OCI-LY7 (cell line): ENCODE measurements at regions not wholly inside any gene's neighbourhood (a gene's known extent, or its start where the extent isn't known, plus 50 kb on each side); places are given as distances from the start of the nearest gene placed in this dataset.

Experiments used
- BruUV-seq: library from RNA; stranded (reverse); fragments of 400-500 nt; replicated peaks from 2 replicates; lab custom pipeline; 2021; lab: Mats Ljungman, UMichigan
- CTCF ChIA-PET: fragments of 300-600 bp; sonication (Branson Sonifier 250); formaldehyde crosslinking; loops from one replicate; lab custom pipeline; 2022; ENCODE audit warnings: antibody characterized with exemption; ENCODE audit not compliant: unreplicated experiment; lab: Charles Lee
- POLR2A ChIA-PET: fragments of 300-600 bp; sonication (Branson Sonifier 250); formaldehyde crosslinking; loops from one replicate; lab custom pipeline; 2022; ENCODE audit warnings: antibody characterized with exemption; lab: Charles Lee
- DNase-seq: peaks from one replicate; pipeline ENCODE4 v3.0.0-alpha.2; 2015; ENCODE audit warnings: low spot score
- H2AFZ ChIP-seq: fragments of 200-600 bp; sonication (generic), shearing (Covaris generic); 2 replicates; pipeline ENCODE4 v1.6.1; 2014; ENCODE audit warnings: mild to moderate bottlenecking, antibody characterized with exemption, low read length, moderate library complexity
- H3K27ac ChIP-seq: fragments of 200-600 bp; sonication (generic); 2 replicates; pipeline ENCODE4 v1.5.1; 2014; ENCODE audit warnings: mixed run types, low read depth, mild to moderate bottlenecking, moderate library complexity, low read length, inconsistent platforms; ENCODE audit not compliant: poor library complexity, severe bottlenecking
- H3K36me3 ChIP-seq: fragments of 200-600 bp; sonication (generic); 2 replicates; pipeline ENCODE4 v1.6.1; 2014; ENCODE audit warnings: mild to moderate bottlenecking, antibody characterized with exemption, low read length, moderate library complexity, mixed read lengths; ENCODE audit not compliant: insufficient read depth
- H3K4me1 ChIP-seq: fragments of 200-600 bp; sonication (generic); 2 replicates; pipeline ENCODE4 v1.5.1; 2014; ENCODE audit warnings: mild to moderate bottlenecking, low read length; ENCODE audit not compliant: insufficient read depth, poor library complexity, severe bottlenecking
- H3K4me2 ChIP-seq: fragments of 200-600 bp; sonication (generic); 2 replicates; pipeline ENCODE4 v1.6.1; 2014; ENCODE audit warnings: mild to moderate bottlenecking, low read length
- H3K4me3 ChIP-seq: fragments of 200-600 bp; sonication (generic); 2 replicates; pipeline ENCODE4 v1.5.1; 2014; ENCODE audit warnings: mild to moderate bottlenecking, low read depth, low read length; ENCODE audit not compliant: poor library complexity, severe bottlenecking
- H3K79me2 ChIP-seq: fragments of 200-600 bp; sonication (generic); 2 replicates; pipeline ENCODE4 v1.6.1; 2016; ENCODE audit warnings: low read depth, mild to moderate bottlenecking, low read length, moderate library complexity, mixed read lengths; ENCODE audit not compliant: insufficient read depth
- H3K9me2 ChIP-seq: fragments of 200-600 bp; sonication (generic); 2 replicates; pipeline ENCODE4 v1.6.1; 2016; ENCODE audit warnings: mild to moderate bottlenecking, low read length, mixed read lengths; ENCODE audit not compliant: insufficient read depth
- H3K9me3 ChIP-seq: fragments of 200-600 bp; sonication (generic); 2 replicates; pipeline ENCODE4 v1.6.1; 2014; ENCODE audit warnings: mild to moderate bottlenecking, mixed run types, low read length, mixed read lengths
- H4K20me1 ChIP-seq: fragments of 200-600 bp; sonication (generic); 2 replicates; pipeline ENCODE4 v1.6.1; 2014; ENCODE audit warnings: mild to moderate bottlenecking, antibody characterized with exemption, low read length, moderate library complexity, mixed read lengths; ENCODE audit not compliant: insufficient read depth
- CTCF ChIP-seq: fragments of 200-600 bp; sonication (generic); conservative IDR thresholded peaks from 2 replicates; pipeline ENCODE4 v1.5.1; 2014; ENCODE audit warnings: mild to moderate bottlenecking, antibody characterized with exemption, low read length, moderate library complexity, mixed read lengths
- EZH2phosphoT487 ChIP-seq: fragments of 200-600 bp; sonication (generic); IDR thresholded peaks from 2 replicates; pipeline ENCODE4 v1.6.1; 2018; ENCODE audit warnings: low read depth, borderline replicate concordance, mild to moderate bottlenecking, mixed run types, antibody characterized with exemption, low read length, moderate library complexity, mixed read lengths
- intact Hi-C: fragments of 100-400 bp; cut with micrococcal nuclease; formaldehyde crosslinking; loops from one replicate; pipeline ENCODE4 v1.10.0; 2022; ENCODE audit not compliant: unreplicated experiment

GRCh38 chr6:148217051-148217450 is 125.6 kb upstream of the SASH1 start:
- DNase-seq: no peak
- H3K27ac ChIP-seq: no peak overlapping the region
- H2AFZ ChIP-seq: no peak overlapping the region
- intact Hi-C loops: no loop called here
- TF ChIP-seq EZH2phosphoT487: no peak
- no peak for TF ChIP-seq CTCF
- H3K9me2 ChIP-seq: no peaks in the 10 kb centered on the region
- H4K20me1 ChIP-seq: no peaks in the 10 kb centered on the region; the same call in 1 of the 2 replicates
- H3K4me3 ChIP-seq: no peak overlapping the region
- no peaks in the 10 kb centered on the region for H3K9me3 ChIP-seq
- CTCF ChIA-PET: no interaction called here
- no peaks in the 10 kb centered on the region for H3K36me3 ChIP-seq
- no TSS peak for BruUV-seq
- H3K79me2 ChIP-seq: no peaks in the 10 kb centered on the region
- no peak overlapping the region for H3K4me2 ChIP-seq
- H3K4me1 ChIP-seq: no peaks in the 10 kb centered on the region
- POLR2A ChIA-PET: no interaction called here

- no peak overlapping the region for H3K27ac ChIP-seq
- H3K4me3 ChIP-seq: no peak overlapping the region
- no peaks in the 10 kb centered on the region for H3K9me3 ChIP-seq
- CTCF ChIA-PET: no interaction called here
- intact Hi-C loops: no loop called here
- H3K4me2 ChIP-seq: no peak overlapping the region
- no TSS peak for BruUV-seq
- no peaks in the 10 kb centered on the region for H3K9me2 ChIP-seq
- no peak overlapping the region for H2AFZ ChIP-seq
- no peak for DNase-seq
- H4K20me1 ChIP-seq: no peaks in the 10 kb centered on the region; the same call in 1 of the 2 replicates
- H3K79me2 ChIP-seq: no peaks in the 10 kb centered on the region
- TF ChIP-seq CTCF: no peak
- no peak for TF ChIP-seq EZH2phosphoT487
- POLR2A ChIA-PET: interaction anchor here (0.6 to 0.7 kb wide), 2 partner anchors 49 to 84 kb away, joined by 3 to 5 read pairs; no protein-coding TSS in a partner anchor
- H3K36me3 ChIP-seq: no peaks in the 10 kb centered on the region
- no peaks in the 10 kb centered on the region for H3K4me1 ChIP-seq
Observed at GRCh38 chr6:148217921-148218320, 124.7 kb upstream of the SASH1 start.

- BruUV-seq: no TSS peak
- ChIA-PET POLR2A (interaction anchor here (0.6 to 0.7 kb wide), 2 partner anchors 85 to 458 kb away, joined by 3 to 5 read pairs; no protein-coding TSS in a partner anchor), CTCF (no interaction called here)
- Histone ChIP-seq H3K4me2 (no peak overlapping the region), H3K36me3 (no peaks in the 10 kb centered on the region), H3K9me2 (no peaks in the 10 kb centered on the region), H3K4me1 (no peaks in the 10 kb centered on the region), H3K79me2 (no peaks in the 10 kb centered on the region), H4K20me1 (no peaks in the 10 kb centered on the region; the same call in 1 of the 2 replicates), H3K4me3 (no peak overlapping the region), H3K27ac (no peak overlapping the region), H2AFZ (no peak overlapping the region), H3K9me3 (no peaks in the 10 kb centered on the region)
- DNase-seq: no peak
- intact Hi-C loops: no loop called here
- no peak for TF ChIP-seq EZH2phosphoT487
- TF ChIP-seq CTCF: no peak
Observed at GRCh38 chr6:148218542-148219258, 123.9 kb upstream of the SASH1 start.
